OCI-M2 (cell line): ENCODE measurements at regions not wholly inside any gene's neighbourhood (a gene's known extent, or its start where the extent isn't known, plus 50 kb on each side); places are given as distances from the start of the nearest gene placed in this dataset.

ENCODE experiments used
- DNase-seq: peaks from one replicate; lab custom pipeline; 2025; ENCODE audit not compliant: unreplicated experiment; lab: John Stamatoyannopoulos, UW

DNA sequence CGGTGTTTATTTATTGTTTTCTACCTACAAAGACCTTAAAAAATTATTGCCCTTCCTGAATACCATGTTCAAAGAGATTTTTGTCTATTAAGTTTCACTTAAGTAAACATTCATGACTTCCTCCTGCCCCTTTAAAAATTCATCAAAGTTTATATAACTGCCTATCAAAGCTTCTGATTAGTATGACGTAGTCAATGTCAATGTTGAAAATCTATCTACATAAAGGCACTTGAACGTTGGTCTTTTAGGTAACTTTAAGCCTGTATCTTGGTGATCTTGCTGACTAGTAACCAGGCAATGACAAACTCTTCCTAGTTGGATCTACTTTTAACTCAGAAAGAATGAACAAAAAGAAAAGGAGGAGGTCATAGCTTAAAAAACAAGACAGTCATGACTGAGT, 97.2 kb downstream of the MAIP1 start:
- DNase-seq = no peak

DNA sequence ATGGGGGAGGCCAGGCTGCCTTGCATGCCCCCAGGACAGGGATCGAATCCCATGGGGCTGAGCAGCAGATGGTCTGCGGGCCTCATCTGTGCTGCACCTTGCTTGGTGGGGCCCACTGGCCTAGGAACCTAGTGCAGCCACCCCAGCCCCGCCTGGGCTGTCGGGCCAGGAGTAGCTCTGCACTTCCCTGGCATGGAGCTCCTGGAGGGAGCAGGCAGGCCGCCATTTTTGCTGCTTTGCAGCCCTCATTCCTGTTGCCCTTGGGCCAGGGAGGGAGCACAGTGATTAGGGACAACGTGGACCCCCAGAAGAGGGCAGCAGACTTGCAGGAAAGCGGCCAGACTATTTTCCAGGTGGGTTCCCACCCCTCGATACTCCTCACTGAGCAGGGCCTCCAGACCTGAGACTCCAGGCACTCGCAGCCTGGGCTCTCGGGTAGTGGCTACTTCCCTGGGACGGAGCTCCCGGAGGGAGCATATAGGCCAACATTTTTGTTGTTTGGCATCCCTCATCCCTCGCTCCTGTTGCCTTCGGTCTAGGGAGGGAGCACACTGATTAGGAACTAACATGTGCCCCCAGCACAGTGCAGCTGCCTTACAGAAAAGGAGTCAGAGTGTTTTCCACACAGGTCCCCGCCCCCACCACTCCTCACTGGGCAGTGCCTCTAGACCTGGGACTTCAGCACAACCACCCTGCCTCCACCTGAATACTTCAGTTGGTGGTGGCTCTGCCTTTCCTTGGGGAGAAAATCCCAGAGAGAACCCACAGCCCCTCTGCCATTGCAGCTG, 99.5 kb downstream of the MAIP1 start:
- DNase-seq = no peak

DNA sequence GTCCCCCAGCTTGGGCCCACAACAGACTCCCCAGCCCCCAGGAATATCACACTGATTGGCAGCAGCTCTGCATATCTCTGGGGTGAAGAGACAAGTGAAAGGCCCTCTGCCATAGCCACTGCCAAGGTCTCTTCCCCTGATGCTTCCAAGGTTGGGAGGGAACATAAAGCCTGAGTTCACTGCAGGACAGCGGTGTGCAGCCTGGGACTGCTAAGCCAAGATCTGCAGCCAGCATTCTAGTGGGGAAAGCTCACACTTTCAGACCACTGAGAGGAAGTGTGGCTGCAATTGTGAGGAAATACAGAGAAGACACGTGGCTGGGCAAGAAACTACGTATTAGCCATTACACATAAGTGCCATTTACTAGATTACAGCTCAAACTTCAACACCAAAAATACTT, 100.7 kb downstream of the MAIP1 start:
- DNase-seq = no peak

DNA sequence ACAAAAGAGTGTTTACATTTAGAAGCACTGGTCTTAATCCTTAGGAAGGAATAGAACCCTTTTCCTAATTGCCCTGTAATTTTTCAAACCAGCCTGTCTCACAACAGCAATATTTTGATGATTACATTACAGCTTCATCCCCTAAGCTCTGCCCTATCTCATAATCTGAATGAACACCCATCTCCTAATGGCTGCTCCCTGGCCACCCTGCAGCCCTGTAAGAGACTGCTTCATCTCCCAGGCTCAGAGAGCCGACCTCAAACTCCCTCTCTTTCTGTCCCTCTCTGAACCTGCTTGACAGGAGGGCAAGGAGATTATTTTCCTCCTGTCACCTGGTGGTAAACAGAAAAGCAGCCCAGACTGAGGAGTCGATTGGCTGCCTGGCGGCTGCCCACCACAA, 107.8 kb downstream of the MAIP1 start:
- DNase-seq = no peak

DNA sequence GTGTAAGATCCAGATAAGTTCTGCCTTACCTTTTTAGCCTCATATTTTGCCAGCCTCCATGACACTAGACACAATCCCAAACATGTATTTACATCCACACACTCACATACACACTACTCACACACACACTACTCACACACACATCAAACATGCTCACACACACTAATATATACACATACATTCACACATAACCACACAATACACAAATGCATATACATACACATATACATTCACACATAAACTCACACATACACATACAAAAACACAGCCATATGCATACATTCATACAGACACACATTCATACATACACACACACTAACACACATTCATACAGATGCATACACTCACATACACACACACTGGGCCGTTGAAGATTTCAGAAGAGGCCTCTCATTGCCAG, 109.5 kb downstream of the MAIP1 start:
- DNase-seq = no peak

DNA sequence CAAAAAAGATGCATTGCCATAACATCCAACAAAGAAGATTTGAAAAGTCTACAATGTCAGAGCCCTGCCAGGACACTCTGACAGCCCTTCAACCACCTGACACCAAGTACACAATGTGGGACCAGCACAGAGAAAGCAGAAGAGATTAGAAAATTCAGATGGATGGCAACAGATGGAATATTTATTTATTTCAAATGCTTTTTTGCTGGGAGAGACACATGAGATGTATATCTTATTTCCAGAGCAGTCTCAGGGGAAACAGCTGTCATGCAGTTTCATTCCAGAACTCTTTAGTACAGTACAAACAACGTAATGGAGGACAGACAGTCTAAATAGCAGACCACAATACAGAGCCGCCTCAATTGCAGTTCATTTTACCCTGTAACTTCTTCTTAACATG, 110.1 kb downstream of the MAIP1 start:
- DNase-seq = no peak

DNA sequence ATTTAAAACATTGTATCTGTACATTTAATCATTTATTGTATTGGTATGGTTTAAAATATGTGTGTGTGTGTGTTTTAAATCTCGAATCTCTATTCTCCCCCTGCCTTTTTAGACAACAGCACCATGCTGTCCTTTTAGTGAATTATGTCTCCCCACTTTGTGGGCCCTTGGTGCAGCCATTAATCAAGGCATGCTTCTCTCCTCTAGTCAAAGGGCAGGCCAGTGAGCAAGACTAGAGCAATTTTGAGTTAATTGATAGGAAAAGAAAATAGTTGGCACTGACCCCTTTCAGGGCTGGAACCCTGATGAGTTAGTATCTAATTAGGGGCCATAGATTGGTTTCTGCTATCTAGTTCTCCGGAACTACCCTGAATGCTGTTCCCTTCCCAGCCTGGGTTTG, 111.0 kb downstream of the MAIP1 start:
- no peak for DNase-seq

DNA sequence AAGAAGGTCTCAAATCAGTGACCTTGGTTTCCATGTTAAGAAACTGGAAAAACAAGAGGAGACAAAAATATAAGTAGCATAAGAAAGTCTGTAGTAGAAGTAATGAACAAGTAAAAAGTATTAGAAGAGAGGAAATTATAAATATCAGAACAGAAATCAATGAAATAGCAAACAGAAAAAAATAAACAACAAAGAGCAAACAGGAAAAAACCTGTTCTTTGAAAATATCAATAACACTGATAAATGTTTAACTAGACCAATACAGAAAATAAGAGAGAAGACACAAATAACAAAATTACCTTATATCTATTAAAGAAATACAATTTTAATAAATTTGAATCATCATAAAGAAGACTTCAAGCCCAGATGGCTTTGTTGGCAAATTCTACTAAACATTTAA, 113.3 kb downstream of the MAIP1 start:
- no peak for DNase-seq

DNA sequence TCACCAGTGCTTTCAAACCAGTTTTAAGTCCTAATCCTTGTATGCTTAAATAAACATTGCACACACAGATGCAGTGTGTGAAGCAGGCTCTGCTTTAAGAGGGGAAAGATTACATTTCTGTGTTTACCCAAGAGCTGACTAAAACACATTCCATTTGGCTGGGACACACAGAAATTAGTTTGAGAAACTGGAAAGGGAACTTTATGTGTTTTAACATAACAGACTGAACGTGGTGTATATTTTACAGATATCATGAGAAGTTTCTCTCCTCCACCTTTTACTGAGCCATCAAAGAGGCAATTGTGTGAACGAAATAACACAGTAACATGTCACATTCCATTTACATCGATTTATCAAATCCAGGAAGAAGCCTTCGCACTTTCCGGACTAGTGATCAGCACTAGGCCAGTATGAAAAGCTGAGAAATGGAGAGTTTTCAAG, 121.8 kb downstream of the MAIP1 start:
- no peak for DNase-seq

DNA sequence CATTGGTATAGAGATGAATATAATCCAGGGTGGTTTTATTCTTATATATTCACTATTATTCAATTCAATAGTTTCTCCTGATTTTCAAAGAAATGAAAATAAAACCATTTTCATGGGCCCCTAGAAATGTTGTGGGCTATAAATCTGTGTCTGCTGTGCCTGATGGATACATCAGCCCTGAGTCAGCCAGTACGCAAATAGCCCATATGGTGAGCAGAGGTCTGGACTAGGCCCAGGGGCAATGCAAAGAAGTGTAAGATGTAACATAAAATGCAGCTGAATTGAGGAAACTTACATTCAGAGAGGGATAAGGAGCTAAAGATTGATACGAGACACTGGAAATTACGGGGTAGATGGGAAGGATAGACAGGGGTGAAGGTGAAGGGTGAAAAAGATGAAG, 122.5 kb downstream of the MAIP1 start:
- no peak for DNase-seq

DNA sequence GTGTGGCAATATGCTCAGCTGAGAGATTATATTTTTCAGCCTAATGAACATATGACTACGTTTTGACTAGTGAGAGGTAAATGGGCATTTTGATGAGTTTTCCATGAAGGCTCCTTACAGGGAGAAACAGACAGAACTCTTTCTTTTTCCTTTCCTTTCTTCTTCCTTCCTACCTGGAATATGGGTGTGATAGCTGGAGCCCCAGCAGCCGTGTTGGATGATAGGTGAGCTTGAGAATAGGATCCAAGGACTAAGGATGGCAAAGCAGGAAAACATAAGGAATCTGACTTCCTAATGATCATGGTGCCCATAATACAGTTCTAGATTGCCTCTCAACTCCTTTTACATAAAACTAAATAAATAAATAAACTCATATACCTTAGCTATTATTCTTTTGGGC, 124.0 kb downstream of the MAIP1 start:
- DNase-seq = no peak

DNA sequence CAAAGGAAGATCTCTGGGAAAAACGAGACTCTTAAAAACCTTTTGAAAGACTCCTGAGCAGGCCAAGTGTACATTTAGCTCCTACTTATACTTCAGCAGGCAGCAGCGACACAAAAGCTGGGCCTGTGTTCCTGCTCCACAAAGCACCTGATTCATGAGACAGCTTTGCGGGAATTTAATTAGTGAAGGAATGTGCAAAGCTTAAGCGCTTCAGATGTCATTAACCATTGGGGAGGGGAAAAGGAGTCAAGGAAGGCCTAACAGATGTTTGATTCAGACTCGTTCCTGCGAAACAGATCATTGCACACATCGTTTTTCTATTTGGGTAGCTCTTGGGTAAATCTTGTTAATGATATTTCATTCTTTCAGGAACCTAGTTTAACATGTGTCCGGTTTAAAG, 125.9 kb downstream of the MAIP1 start:
- DNase-seq = no peak

DNA sequence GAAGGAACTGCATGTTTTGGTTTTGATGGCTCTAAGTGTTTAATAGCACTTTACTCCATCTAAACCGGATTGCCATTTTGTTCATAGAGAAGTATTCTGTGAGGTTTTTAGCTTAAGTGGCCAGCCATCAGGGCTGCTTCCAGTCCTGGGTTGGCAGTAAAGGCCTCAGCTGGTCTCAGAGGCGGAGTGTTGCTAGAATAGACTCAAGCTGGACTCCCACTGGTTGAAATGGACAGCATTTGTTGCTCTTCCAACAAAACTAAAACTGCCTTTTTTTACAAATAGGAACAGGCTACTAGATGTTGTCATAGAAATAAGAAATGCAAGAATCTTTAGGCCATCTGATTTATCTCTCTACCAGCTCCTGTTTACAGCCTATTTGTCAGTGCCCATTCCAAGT, 126.4 kb downstream of the MAIP1 start:
- DNase-seq = no peak

DNA sequence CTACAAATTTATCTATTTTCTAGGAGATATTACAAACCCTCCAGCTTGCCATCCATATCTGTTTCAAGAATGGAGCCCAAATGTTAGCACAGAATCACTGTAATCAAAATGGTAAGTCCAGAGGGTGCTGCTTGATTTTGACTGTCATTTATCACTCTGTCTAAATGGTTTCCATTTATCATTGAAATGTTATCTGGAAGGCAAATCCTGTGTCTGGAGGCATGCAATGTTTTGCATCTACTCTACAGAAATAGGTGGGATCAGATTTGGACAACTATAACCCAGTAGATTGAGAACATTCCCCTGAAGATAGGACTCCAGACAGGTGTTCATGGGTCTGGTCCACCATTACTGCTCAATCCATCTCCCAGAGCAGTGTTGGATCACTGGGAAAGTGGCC, 128.7 kb downstream of the MAIP1 start:
- no peak for DNase-seq

DNA sequence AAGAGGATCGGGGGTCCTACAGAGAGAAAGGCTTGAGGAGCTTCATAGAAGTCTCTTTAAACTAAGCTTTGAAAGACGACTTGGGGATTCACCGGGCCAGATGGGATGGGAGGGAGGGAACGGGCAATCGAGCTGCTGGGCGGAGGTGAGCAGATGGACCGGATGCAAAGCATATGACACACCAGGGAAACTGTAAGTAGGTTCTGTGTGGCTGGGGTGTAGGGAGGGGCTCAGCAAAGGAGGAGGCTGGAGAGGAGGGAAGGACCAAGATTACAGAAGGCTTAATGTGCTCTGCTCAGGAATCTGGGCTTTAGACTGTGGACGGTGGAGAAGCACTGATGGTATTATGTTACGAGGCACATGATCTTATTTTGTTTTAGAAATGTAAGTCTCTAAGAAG, 131.5 kb downstream of the MAIP1 start:
- no peak for DNase-seq

DNA sequence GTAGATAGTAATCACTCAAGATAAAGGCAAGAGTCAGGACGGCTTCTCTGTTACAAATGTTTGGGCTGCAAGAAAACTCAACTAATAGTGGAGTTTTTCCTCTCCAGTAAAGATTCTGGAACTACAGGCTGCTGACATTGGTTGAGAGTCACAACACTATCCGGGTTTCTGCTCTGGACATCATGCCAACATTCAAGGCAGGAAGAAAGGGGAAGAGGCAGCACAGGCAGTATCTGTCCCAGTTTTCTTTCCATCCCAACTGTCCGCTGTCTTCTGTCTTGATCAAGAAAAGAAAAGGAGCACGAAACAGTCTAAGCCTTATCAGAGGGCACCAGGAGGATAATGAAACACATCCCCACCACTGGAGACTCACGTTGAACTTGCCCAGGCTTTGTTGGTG, 132.1 kb downstream of the MAIP1 start:
- no peak for DNase-seq

DNA sequence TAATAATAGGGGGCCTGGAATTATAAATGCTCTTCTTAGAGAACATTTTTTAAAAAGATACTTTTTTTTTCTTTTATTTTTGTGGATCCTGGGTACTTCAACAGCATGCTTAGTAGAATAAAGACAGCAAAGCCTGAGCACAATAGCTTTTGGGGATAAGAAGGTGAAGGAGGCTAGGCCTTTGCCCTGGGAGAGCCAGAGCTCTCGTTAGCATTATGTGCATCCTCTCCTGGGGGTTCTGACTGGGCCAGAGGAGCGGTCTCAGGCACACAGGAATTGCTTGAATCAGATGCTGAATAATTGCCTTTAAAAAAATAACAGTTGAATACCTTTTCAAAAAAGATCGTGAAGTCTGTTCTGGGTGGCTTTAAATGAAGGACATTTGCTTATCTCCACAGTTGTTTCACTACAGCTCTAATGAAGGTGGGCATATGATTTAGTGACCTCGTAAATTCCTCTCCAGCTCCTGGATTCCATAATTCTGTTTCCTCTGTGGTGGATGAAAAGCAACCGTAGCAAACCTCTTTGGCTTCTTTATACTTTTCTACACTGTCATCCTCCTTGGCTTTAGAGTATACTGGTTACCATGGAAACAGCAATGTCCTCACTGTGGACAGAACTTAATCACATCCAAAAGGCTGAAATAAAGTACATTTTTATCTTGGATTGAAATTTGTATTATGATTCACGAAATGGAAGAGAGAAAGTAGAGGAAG, 133.8 kb downstream of the MAIP1 start:
- DNase-seq = no peak

DNA sequence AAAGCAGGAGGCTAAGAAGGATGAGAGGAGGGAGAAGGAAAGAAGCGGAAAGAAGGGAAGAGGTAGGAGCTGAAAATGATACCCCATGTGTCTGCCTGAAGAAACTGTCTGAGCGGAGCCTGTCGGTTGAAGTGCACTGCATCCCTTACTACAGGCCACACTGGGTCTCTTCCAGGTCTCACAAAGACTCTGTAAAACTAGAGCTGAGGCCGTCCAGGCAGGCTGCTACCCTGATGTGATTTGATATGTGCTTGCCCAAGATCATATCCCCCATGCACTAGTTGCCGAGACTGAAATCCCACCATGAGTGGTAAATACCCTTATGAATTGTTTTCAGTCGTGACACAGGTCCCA, 134.4 kb downstream of the MAIP1 start:
- no peak for DNase-seq

DNA sequence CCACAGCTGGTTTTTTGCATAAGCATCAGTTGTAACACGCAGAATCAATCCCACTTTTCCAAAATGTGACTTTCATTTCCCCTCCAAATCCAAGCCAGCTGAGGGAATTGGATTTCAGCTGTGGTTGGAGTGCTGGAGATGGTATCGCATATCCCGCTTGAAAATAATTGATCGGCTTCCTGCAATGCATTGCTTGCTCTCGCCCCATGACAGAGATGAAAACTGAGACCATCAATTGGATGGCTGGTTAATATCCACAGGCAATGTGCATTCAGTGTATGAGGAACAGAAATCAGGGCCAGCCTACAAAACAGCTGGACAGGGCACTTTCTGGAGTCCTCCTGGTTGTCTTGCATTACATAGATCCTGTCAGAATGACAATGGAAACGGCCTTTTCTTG, 135.3 kb downstream of the MAIP1 start:
- no peak for DNase-seq

DNA sequence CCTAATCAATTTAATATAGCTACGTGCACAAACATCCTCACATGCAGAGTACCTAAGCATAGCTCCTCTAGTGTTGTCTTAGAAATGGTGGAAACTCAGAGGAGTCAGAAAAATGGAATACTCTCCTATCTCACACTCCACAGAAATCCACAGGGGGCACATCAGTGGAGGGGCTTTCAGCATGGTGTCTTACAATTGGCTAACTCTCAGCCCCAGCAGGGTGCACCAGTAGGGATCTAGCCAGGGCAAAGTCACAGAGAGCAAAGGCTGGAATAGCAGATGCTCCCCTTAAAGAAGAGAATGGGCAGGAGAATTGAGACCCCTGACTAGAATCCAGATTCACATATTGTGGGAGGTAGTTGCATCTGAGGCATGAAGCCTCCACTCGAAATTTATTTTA, 135.7 kb downstream of the MAIP1 start:
- no peak for DNase-seq

DNA sequence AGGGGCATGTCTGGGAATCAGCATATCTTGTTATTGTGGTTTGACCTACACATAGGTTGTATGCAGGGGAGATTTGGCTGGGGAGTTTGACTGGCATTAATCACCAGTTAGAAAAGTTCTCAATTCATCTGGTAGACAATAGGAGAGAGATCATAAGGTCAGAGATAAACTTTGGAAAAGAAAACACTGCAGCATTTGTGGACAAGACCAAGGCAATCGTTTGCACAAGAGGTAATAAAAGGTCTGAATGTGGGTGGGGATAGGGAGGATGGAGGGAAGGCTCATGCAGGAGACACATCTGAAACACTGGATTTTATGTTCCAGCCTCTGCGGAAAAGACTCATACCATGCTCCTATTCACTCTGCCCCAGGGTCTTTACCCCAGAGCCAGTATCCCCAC, 136.9 kb downstream of the MAIP1 start:
- no peak for DNase-seq

DNA sequence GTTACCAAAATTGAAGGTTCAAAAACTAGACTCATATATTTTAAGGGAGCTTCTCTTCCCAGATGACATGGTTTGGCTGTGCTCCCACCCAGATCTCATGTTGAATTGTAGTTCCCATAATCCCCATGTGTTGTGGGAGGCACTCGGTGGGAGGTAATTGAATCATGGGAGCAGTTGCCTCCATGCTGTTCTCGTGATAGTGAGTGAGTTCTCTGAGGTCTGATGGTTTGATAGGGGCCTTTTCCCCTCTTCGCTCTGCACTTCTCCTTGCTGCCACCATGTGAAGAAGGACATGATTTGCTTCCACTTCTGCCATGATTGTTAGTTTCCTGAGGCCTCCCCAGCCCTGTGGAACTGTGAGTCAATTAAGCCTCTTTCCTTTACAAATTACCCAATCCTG, 140.1 kb downstream of the MAIP1 start:
- no peak for DNase-seq

DNA sequence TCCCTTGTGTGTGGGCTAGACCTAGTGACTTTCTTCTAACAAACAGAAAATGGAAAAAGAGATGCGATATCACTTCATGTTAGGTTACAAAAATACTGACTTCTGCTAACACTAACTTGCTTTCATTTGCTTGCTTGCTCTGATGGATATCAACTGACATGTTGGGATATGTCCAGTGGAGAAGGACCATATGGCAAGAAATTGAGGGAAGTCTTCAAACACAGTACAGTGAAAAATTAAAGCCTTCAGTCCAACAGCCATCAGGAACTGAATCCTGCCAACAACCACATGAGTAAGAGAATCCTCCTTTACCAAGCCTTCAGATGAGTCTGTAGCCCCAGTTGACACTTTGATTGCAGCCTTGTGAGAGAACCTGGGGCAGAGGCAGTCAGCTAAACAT, 143.9 kb downstream of the MAIP1 start:
- DNase-seq = no peak
